Inflammatory macrophage treated with lipopolysaccharide for 4 hours (primary cell): ENCODE measurements at regions not wholly inside any gene's neighbourhood (a gene's known extent, or its start where the extent isn't known, plus 50 kb on each side); places are given as distances from the start of the nearest gene placed in this dataset.
"Not testable (repeated sequence)": the region's sequence is repeated elsewhere in the genome, so short reads cannot be mapped to it uniquely, and the experiment has no call there.

ENCODE experiments used
- DNase-seq: peaks from one replicate; pipeline ENCODE4 v3.0.0-alpha.2; 2020

- DNase-seq = no peak
These were observed 92.4 kb upstream of the TGM3 start for GRCh38 chr20:2203436-2203835.

DNA sequence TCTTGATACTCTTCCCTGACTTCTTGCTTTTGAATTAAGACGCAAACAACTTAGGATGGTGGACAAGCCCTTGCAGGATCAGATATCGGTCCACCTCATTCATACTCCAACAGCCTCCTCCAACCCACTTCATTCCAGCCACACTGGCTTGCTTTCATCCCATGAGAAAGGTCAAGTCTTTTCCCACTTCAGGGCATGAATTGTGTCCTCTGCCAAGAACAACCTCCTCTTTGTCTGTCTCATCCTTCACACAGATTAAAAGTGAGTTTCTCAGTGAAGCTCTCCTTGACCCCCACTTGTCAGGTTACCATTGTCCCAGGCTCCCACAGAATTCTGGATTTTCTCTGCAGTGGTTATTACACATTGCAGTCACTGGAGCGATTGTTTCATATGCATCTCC, 91.8 kb upstream of the TGM3 start:
- DNase-seq = no peak

- DNase-seq = peak; percentile 84
These were observed 88.6 kb upstream of the TGM3 start for GRCh38 chr20:2206957-2207769.

DNA sequence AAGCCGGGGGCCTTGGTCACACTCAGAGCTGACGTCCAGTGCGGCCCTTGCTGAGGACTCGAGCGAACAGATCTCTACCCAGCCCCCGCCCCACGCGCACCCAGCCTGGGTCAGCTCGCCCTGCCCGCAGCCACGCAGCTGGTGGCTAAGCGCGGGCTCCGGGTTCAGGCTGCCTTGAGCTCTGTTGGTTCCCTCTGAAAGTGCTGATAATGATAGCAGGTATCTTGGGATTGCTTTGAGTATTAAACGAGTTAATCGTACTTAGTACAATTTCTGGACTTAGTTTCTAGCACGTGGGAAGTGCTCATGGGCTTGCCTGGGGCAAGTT, 88.1 kb upstream of the TGM3 start:
- DNase-seq = no peak

DNA sequence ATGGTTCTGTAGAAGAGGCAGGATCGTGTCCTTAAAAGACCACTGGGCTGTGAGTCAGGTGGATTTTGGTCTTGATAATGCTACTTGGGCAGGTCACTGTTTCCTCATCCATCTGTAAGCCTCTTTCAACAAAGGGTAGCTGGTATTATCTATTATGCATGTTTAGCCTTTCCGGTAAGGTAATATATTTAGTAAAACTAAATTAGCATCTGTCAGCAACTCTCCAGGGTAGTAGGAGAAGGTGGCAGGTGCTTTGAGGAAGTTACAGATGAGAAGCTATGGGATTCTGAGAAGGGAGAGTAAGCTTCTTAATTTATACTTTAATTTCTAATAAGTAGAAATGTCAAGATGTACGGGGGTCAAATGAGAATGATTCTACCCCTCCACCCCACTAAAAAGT, 86.9 kb upstream of the TGM3 start:
- no peak for DNase-seq

DNA sequence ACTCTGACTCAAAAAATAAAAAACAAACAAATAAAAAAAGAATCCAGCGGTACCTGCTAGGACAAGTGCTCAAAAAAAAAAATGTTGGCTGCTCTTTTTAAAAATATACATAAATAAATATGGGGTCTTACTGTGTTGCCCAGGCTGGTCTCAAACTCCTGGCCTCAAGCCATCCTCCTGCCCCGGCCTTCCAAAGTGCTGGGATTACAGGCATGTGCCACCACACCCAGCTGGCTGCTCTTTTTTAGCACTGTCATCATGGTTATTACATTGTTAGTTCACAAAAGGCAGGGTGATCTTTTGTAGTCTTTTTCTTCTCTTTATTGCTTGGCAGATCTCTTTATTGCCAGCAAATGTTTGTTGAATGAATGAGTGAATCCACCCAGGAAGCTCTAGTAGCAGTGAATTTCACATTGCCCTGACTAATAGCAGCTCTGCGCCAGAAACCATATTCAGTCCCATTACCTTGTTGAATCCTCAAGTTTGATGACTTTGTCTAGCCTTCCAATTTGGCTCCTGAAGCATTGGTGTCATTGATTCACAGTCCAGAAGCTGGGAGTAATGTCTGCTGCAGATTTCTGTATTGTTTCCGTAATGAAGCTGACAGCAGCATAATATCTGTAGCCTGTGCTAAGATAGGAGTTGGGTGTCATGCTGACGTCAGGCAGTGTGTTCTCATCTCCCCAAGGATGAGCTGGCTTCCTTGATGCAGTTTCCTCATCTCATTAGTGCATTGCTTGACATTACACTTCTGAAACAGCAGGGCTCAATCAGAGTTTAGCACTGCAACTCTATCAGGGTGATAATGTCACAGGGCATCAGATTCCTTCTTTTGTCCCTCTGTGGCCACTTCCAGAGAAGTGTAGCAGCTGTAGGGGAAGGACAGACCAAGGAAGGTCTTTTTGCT, 84.9 kb upstream of the TGM3 start:
- peak; percentile 99 for DNase-seq

DNA sequence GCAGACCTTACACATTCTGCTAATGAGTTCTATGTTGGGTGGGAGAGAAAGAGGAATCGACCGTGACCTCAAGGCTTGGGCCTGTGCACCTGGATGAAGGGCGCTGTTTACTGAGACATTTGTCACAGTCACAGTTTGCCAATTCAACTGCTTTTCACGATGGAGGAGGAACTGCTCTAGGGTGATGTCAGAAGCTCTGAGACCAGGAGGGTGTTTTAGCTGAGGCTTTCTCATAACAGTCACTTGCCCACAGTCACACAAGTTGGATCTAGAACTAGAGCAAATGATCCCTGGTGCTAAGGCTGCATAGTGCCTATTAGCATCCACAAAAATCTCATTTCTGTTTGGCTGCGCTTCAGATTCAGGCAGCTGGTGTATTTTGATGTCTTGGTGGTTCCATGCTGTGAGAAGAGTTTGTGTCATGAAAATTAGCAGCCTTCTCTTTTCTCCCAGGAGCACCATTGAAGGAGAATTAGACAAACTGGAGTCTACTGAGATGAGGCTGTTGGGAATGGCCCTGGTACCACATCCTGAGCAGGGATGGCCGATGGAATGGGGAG, 83.3 kb upstream of the TGM3 start:
- peak; percentile 75 for DNase-seq

- DNase-seq = no peak
These were observed 82.4 kb upstream of the TGM3 start for GRCh38 chr20:2213401-2213800.

DNA sequence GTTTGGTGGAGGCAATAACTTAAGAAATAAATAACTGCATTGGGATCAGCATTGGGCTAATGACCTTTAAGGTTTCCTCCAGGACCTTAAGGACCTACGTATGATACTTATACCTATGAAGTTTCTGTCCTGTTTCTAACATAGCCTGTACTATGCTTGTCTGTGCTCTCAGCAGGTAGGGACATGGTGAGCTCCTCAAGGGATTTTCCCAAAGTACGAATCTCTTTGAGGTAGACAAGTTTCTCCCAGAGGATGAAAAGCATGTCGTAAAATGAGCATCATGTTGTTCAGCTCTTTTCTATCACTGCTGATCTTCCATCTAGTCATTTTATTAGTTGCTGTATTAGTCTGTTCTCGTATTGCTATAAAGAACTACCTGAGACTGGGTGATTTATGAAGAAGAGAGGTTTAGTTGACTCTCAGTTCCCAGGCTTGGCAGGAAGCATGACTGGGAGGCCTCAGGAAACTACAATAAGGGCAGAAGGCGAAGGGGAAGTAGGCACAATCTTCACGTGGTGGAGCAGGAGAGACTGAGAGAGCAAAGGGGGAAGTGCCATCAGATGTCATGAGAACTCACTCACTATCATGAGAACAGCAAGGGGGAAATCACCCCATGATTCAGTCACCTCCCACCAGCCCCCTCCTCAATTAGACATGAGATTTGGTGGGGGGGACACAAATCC, 77.8 kb upstream of the TGM3 start:
- DNase-seq = peak; percentile 95

- peak; percentile 34 for DNase-seq
These were observed 76.3 kb upstream of the TGM3 start for GRCh38 chr20:2219481-2220006.

DNA sequence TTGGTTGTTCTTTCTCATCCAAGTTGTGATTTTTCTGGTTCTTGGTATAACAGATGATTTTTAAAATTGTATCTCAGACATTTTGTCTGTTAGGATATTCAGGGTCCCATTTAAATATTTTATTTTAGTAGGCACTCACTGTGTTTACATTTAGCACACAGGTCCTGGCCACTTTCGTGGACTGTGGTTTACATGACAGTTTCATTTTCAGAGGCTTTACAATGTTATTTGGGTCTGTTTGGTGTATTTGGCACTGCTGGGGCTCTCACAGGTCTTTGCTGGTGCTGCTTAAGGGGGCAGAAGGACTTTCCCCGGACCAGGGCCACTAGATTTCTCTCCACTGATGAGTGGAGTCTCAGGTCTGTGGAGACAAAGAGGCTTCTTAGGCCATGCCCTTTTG, 75.5 kb upstream of the TGM3 start:
- DNase-seq = no peak

DNA sequence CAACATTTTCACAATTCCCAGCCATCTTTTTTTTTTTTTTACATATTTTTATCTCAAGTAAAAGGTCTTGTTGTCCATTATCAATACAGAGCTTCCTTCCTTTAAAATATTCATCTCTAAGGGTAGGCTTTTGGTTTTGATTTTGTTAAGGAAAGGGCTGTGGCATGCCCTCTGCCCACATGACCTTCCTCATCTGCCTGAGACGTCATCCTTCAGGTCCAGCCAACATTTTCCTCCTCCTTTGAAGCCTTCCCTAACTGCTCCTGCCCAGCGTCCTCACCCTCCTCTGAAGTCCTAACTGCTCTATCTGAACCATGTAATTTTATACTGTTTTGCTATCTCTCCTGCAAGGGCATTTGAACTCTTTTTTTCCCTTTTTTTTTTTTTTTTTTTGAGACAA, 73.9 kb upstream of the TGM3 start:
- DNase-seq = peak; percentile 84

GRCh38 chr20:2223558-2224367, 72.0 kb upstream of the TGM3 start:
- DNase-seq = no peak

DNA sequence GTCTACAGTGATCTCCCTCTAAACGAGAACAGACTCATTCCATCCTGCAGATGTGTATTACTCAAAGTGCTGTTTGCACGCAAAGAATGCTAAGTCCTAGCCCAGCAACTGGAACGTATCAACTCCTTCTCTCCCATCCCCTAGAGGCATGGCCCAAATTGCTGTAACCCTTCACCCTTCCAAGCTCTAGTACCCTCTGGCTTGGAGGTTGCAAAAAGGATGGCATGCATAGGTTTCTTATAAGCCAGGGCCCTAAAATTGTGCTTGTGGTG, 71.5 kb upstream of the TGM3 start:
- no peak for DNase-seq

DNA sequence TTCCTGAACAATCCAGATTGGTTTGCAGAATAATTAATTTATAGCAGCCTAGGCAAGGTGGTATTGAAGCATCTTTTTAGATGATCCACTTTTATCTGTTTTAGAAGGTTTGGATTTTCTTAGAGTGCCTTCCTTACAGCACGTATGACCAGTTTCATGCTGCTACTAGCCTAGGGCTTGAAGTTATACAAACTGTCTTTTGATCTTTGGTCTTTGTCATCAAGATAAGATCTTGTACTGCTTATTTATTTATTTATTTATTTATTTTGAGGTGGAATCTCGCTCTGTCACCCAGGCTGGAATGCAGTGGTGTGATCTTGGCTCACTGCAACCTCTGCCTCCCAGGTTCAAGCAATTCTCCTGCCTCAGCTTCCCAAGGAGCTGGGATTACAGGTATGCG, 68.5 kb upstream of the TGM3 start:
- DNase-seq = not testable (repeated sequence)

- peak; percentile 29 for DNase-seq
These were observed 67.9 kb upstream of the TGM3 start for GRCh38 chr20:2227861-2228260.

- no peak for DNase-seq
These were observed 66.9 kb upstream of the TGM3 start for GRCh38 chr20:2228926-2229325.

- no peak for DNase-seq
These were observed 64.9 kb upstream of the TGM3 start for GRCh38 chr20:2230726-2231488.

GRCh38 chr20:2231701-2232100, 64.1 kb upstream of the TGM3 start:
- DNase-seq = no peak

- DNase-seq = no peak
These were observed 61.1 kb upstream of the TGM3 start for GRCh38 chr20:2234598-2235191.

GRCh38 chr20:2236256-2236655, 59.5 kb upstream of the TGM3 start:
- DNase-seq = no peak
